UCSD-AML1 (cell line): ENCODE measurements at regions not wholly inside any gene's neighbourhood (a gene's known extent, or its start where the extent isn't known, plus 50 kb on each side); places are given as distances from the start of the nearest gene placed in this dataset.

Experiments used
- DNase-seq: peaks from one replicate; lab custom pipeline; 2025; ENCODE audit not compliant: unreplicated experiment; lab: John Stamatoyannopoulos, UW

DNA sequence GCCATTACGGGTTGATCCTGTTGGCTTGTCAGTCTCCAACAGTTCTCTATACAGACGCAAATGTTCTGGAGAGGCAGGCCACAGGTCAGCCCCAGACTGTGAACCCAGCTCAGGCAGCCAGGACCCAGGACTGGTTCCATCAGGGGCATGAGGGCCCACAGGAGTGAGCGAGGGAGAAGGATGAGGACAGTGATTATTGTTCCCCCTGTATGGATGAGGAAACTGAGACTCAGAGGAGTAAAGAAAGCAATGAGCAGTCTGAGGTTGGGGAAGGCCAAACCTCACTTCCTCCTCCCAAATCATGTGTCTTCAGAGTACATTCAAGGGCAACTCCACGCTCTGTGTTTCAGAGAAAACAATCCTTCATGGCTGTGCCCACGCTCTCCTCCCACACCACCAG lies 121.9 kb downstream of the RPLP1 start:
- no peak for DNase-seq

DNA sequence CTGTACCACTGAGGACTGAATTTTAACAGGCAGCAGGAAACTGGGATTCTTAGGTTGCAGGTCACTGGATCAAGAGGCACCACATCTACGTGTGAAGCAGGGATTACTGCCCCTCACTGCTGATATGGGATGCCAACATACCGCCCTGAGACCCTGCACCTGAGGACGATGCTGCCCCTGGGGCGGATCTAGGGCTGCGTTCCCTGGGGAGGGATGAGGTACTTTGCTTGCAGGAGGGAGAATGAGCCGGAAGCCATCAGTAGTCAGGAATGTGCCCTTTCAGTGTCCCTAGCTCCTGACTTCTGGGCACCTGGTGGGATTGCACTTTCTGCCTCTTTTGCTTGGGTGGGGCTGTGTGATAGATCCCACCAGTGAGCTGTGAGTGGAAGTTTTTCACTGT lies 122.8 kb downstream of the RPLP1 start:
- DNase-seq, result no peak

DNA sequence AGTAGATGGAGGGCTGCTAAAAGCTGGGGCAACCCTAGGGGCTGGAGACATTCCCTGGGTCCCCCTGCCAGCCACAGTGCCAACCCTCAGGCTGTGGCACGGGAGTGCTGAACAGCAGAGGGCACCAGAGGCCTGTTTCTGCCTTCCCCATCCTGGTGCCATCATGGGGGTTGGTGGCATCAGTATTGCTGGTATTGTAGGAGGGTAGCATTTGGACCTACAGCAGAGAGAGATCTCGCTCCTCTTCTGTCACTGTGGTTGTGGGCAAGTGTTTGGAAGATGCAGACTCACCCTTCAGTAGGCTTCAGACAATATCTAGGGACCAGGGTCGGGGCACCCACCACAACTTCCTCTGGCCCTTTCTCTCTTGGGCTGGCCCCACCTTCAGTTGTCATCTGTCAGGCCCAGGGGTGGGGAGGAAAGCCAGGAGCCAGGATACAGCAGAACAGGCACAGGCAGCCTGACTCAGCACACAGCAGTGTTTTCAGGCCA lies 123.5 kb downstream of the RPLP1 start:
- peak; percentile 91 for DNase-seq

DNA sequence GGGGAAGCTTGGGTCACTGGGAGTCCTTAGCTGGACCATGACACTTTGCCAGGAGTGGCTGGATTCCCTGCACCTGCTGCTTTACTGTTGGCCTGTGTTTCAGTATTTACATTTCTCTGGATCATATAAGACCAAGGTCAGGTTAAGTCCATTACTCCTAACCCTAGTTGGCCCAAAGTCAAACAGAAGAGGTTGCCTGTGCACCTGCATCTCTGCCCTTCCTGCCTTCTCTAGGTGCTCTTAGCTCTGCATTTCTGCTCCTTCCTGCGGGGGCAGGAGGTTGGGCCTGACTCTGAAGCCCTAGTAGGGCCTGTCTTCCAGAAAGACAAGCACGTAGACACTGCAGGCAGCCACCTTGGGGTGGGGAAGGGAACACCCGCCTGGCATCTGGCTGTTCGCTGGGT lies 124.3 kb downstream of the RPLP1 start:
- no peak for DNase-seq

DNA sequence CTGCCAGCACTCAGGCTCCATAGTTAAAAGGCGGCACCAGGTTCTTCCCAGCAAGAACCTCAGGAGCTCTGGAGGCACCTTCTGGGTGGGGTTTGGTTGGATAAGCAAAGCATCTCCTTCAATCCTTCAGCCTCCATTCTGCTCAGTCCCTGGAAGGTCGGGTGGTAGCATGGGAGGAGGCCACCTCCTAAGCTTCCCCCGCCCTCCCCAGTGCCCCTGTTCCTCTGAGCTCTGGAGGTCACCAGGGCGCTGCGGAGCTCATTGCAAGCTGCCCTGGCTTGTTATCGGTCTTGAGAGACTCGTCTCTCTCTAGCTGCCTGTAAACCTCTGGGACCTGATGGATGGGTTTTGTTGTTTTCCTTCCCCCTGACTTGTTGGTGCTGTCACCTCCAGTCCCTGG lies 124.8 kb downstream of the RPLP1 start:
- no peak for DNase-seq

DNA sequence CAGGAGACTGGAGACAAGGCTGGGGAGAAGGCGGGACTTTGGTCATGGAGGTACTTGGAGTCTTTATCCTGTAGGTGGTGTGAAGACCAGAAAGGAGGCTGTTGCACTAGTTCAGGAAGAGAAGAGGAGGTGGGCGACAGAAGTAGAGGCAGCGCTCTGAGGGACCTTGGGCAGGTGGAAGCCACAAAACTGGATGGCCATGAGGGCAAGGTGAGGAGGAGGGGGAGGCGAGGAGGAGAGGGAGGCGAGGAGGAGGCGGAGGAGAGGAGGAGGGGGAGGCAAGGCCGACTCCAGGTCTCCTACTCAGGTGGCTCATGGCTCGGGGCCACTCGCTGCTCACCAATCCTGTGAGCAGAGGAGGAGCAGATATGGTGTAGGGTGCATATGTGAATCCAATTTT lies 125.6 kb downstream of the RPLP1 start:
- no peak for DNase-seq

DNA sequence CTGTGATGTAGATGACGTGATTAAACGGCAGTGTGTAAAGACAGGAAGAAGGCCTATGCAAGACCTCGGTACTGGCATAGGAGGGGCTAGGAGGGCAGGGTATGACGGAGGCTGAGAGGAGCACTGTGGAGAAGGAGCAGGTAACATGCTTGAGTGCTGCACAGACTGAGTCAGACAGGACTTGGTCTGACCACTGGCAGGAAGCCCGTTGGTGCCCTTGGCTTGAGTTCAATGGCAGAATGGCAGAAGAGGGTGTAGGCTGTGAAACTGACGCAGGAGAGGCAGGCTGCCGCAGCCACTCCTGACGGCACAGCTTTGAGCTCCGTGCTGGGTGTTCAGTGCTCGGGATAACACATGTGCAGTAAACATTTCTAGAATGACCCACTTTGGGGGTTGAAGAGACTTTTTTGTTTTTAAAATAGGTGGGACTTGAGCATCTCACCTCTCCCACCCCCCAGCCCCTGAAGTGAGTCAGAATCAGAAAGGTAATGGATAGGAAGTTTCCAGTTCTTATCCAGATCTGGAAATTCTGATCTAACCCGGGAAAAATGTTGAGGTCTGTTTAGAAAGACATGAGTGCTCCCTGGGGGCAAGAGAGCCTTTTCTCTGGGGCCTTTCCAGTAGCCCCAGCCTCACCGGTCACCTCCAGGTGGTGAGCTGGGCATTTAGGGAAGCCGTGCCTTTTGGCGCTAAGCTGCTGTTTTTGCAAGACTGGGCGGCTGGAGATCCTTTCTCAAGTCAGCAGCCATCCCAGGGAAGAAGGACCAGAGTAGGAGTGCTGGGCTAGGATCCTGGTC lies 126.4 kb downstream of the RPLP1 start:
- no peak for DNase-seq

DNA sequence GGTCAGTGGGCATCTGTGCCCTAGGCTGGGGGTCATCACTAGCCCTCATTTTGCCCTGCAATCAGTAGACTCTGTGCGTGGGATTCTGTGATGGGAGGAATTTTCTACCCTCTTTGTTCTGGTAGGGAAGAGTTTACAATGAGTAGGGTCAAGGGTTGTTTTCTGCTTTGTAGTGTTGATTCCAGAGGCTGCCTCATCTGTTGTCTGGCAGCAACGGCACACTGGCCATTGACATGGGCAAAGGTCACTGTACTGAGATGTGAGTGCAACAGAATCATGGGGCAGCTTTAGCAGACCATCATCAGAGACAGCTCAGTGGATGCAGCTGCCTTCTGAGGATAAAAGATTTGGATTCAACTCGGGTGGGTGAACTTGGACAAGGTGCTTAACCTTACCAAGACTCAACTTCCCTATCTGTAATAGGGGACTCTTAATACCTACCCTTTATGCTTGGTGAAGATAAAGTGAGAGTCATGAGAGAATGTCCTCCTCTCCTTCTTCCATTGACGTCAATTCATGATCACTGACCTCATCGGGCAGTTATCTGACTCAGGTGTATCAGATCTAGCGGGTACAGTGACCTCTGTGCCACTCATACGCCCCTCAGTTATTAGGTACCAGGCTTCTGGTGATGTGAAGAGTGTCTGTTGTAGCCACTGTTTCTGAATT lies 127.5 kb downstream of the RPLP1 start:
- DNase-seq, result no peak

DNA sequence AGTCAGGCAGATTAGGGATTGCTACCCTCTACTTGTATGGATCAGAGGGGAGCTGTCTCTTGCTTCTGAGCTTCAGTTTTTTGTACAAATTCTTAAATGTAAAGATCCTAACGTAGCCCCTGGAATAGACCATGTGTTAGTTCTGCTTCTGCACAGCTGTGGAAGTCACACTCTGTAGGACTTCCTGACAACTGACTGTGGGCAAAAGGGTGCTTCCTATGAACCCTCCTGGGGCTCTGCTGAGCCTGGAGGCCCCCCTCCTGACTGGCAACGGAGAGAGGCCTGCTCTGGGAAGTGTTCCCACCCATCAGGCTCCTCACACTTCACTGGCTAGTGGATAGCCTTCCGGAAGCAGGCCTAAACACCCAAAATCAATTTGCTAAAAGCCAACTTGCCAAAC lies 131.0 kb downstream of the RPLP1 start:
- DNase-seq, result peak; percentile 68

DNA sequence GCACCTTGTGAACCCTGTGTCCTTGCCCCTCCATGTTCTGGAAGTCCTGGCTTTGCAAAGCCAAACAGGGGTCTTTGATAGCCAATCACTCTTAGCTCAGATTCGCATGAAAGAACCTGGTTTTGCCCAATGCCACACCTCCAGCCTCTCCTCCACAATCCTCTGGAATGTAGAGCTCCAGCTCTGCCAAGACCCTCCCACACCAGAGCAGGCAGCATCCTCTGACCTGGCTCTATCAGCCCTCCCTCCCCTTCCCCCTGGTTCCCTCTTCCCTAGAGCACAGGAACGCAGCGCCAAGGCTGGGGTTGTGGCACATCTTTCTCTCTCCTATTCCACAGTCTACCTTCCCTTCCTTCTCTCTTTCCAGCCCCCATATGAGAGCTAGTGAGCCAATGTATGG lies 133.3 kb downstream of the RPLP1 start:
- no peak for DNase-seq

DNA sequence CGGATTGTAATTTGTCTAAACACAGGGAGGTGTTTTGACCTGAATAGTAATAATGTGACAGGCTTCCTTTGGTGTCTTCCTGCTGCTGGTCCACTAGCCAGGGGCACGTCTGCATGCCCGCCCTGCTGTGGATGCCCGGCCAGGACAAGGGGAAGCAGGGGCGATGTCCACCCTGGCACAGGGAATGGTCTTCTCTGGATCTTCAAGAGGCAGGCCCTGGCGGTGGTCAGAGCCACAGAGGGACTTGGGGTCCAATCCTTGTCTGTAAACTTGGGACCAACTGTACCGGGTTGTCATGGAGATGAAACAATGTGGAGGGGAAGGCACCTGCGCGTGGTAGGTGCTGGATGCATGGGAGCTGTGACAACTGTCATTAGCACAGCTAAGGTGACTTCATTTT lies 134.1 kb downstream of the RPLP1 start:
- no peak for DNase-seq

DNA sequence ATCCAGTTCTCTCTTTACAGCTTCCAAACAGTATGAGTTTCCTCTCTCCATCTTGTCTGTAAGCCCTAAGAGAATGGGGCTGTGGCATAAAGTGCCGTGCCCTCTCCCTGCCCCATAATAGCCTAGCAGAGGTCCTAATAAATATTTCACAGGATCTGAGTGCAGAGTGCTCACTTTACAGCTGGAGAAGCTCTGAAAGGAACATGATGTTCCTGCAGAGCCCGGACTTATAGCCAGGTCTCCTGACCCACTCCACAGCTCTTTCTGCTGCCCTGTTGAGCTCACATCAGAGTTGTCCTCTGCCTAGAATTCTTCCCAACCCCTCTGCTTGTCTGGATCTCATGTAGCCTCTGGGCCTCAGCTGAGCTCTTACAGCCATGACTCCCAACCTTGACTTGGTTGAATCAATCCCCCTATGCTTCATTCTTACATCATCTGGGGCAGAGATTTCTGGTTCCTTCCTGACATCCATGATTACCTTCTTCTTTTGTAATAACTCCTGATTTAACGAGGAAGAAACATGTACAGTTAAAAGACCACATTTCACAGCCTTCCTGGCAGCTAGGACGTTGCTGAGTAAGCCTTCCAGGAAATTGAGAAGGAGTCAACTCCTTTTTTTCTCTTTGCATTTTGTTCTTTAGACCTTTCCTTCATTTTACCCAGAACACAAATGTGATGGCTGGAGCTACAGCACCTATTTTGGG lies 135.3 kb downstream of the RPLP1 start:
- DNase-seq, result no peak

DNA sequence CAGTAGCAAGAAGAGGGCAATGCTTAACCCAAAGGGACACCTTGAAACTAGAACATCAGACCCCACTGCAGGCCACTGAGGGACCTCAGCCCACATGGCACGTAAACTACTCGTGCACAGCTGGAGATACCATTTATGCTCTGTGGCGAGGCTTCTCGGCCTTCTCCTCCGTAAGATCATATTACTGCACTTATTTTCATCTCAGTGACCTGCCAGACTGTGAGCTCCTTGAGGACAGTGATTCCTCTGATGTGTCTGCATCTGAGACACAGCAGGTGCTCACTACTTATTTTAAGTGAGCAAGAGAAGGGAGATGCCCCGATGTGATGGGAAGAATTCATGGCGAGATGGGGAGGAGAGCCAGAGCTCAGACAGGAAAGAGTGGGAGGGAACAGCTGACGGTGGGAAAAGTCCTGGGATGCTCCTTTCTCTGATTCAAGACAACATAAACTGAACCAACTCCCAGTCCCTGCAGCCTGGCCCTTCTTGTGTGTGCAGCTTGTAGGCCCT lies 137.6 kb downstream of the RPLP1 start:
- DNase-seq, result no peak

DNA sequence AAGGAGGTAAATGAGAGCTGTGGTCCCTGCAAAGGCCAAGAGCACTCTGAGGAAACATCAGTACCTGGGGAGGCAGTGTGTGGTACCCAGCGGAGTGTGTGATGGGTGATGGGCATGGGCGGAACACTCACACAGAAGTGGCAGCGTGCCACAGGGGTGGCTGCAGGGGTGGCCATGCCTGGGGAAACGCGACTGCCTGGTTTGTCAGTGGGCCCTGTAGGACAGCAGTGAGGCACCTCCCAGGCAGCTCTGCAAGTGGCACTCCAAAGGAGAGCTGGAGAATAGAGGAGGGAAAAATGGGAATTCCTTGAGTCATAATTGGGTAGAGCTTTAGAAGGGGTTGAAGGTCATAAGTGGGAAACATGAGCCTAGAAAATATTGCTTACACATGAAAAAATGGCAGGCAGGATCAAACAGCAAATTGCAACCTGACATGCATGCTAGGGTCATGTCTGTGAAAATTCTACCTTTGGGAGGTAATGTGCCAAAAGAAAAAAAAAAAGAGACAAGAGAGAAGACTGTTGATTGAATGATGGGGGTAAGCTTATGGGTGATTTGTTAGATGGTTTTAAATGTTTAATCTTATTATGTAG lies 138.4 kb downstream of the RPLP1 start:
- no peak for DNase-seq

DNA sequence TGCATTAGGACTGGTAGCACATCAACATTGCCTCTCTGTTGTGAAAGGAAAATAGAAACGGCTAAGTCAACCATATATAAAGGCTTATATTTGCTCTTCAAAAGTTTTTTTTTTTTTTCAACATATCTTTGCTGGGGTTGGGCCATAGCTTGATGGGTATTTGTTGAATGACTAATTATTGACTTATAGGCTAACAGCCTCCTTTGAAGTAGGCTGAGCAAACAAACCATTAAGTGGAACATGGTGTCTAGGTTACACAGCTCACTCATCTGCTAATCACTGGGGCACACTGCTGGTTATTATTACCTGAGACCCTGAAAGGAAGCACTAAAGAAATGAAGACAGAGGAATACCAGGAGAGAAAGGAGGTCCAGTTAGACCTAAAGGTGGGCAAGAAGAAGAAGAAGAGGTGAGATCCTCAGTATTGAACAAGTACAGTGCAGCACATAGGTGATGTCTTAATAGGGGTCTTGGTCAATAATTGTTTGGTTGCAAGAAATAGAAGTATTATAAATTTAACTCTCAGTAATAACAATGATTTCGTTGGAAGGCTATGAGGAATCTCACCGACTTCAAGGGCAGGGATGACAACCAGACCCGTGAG lies 139.4 kb downstream of the RPLP1 start:
- DNase-seq, result no peak

DNA sequence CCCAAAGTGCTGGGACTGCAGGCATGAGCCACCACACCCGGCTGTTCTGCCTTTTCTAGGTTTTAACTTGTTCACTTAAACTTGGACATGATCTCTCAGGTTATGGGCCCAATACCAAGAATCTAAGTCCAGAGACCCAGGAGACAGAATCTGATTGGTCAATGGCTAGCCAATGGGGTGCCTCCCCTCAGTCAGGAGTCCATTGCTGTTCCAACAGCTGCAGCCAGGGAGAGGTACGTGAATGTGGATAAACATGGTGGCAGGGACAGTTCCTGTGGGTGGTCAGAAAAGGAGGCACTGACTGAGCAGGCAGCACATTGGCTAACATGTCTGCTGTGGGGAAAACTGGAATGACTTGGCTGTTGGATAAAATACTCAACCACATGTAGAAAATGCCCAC lies 140.3 kb downstream of the RPLP1 start:
- DNase-seq, result no peak

DNA sequence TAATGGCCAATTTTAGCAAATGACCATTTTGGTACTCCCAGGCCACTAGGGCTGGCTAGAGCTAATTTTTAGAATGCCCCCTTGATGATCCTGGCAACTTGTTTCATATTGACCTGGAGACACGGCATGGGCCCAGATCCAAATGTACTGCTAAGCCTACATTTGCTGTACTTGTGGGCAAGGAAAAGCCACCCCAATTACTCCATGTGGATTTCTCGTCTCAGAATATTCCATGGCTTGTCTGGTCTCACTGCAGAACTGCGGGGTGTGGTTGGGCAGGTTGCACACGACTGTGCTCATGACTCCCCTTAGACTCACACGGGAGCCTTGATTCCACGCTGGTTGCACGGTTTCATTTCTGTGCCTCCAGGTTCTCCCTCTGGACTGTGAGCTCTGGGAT lies 140.9 kb downstream of the RPLP1 start:
- DNase-seq, result no peak

DNA sequence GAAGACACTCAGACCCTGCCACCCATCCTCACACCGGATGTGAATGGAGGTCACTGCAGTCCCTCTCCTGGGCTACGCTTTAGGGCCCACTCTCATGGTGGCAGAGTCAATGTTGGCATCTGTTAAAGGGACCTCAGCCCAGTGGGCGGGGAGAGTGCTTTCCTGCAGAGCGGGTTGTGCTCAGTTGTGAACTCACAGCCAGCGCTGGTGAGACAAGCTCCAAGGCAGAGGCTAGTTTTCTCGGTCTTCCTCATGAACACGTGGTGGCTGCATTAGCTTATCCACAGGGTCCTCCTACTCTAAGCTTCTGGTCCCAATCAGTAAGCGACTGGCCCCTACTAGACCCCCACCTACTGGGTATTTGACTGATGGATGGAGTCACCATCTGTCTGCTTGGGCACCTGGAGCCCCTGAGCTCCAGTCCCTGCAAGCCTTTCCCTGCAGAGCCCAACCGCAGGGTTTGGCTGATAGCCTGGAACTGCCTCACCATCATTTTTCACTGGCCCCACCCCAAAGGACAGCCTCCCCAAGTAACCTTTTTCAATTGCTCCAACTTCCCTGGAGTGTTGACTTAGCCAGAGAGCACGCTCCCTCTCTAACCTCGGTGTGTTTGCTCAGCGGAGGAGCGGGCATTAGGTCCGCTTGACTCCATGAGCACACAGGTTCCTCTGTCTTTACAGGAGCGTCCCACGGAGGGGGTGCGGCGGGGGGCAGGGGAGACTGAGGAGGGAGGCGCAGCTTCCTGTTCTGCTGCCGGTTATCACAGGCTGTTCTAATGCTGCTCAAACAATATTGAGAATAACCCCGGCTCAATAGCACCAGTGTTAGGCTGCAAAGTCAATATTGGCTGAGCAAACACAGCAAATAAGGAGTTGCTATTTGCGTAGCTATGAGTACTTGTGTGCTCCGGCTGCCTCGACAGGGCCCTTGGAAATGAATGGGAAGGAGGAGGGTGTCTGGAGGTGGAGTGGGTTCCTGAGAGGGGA lies 141.7 kb downstream of the RPLP1 start:
- DNase-seq, result peak; percentile 31

DNA sequence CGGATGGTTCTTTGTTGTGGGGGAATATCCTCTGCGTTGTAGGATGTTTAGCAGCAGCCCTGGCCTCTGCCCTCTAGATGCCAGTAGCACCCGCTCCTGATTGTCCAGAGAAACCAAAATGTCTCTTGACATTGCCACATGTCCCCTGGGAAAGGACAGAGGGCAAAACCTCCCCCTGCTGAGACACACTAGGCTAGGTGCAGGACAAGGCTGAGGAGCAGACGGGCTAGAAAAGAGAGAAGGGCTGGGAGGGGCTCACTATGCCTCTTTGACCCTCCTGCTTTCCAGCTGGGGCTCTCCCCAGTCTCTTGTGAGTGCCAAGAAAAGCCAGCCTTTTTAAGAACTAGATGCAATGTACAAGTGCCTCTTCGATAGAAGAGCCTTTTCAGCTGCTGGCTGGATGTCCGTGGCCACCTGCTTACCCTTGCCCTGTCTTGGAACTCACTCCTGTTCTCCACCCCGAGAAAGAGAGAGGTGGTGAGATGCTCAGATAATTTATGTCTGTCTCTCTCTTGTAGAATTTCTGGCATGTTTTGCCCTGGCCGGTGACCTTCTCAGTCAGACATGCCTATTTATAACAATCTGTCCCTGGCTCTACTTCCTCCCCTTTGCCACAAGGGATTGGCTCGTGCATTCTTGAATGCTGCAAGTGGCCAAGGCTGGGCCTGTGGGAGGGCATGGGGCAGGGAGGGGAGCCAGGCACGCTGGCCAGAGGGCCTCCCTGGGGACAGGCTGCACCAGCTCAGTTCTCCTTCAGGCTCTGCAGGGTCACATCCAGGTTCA lies 142.6 kb downstream of the RPLP1 start:
- DNase-seq, result peak; percentile 39
